Nucleus accumbens (tissue), 56 donors: ENCODE measurements at regions not wholly inside any gene's neighbourhood (a gene's known extent, or its start where the extent isn't known, plus 50 kb on each side); places are given as distances from the start of the nearest gene placed in this dataset.
"Not testable (repeated sequence)": the region's sequence is repeated elsewhere in the genome, so short reads cannot be mapped to it uniquely, and the experiment has no call there.

ENCODE experiments used
- DNase-seq, 56 donors: peaks; one replicate each; lab custom pipeline; 2025; lab: John Stamatoyannopoulos, UW

GRCh38 chr1:224791362-224791941 is 138.0 kb upstream of the DNAH14 start:
- no peak for DNase-seq

DNA sequence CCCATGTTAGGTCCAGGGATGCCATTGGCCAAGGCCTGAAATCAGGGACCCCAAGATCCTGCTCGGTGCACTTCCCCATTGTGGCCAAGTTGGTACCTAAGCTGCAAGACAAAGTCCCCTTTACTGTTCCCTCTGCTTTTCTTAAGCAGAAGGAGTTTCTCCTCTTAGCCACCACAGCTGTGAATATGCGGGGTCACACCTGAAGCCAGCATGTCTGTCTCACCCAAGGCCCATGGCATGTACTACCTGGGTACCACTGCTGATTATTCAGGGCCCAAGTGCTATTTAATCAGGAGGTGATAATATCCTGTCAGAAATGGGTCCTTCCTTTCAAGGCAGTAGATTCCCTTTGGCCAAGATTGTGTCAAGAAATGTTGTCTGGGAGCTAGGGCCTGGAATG is 133.9 kb upstream of the DNAH14 start:
- no peak for DNase-seq

GRCh38 chr1:224799083-224799482 is 130.4 kb upstream of the DNAH14 start:
- DNase-seq = no peak

GRCh38 chr1:224800486-224801119 is 128.9 kb upstream of the DNAH14 start:
- DNase-seq = no peak

DNA sequence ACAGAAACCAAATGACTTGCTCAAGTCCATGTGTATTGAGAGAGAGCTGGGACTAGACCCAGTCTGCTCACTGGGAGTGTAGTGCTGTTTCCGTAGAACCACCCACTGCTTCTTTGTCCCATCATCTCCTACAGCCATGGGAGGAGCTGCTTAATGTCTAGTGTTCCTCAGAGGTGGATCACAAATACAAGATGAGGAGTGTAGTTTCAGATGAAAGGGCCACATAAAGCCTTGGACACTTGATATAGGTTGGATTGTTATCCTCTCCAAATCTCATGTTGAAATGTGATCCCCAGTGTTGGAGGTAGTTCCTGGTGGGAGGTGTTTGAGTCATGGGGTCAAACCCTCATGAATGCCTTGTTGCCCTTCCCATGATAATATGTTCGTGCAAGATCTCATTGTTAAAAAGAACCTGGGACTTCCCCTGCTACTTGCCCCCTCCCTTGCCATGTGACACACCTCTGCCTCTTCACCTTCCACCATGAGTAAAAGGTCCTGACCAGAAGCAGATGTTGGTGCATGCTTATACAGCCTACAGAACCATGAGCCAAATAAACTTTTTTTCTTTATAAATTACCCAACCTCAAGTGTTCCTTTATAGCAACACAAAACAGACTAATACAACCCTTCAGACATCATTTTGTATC is 127.5 kb upstream of the DNAH14 start:
- DNase-seq = no peak

- no peak for DNase-seq
Observed at GRCh38 chr1:224802617-224803016, 126.9 kb upstream of the DNAH14 start.

- DNase-seq = no peak
Observed at GRCh38 chr1:224804220-224804619, 125.3 kb upstream of the DNAH14 start.

DNA sequence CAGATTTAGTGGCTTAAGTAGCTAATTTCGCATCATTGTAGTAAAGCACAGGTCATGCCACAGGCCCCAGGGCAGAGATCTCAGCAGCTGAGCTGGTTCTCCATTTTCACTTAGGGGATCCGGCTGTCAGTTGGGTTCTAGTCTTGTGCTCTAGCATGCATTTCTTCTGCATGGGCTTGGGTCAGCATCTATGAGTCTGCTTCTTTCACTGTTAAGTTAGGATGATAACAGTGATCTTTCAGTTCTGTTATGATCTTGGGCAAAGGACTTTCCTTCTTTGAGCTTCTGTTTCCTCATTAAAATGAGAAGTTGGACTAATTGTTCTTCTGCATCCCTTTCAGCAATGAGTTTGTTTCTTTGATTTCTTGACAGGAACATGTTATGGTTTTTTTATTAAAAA is 123.6 kb upstream of the DNAH14 start:
- no peak for DNase-seq

GRCh38 chr1:224809137-224809536 is 120.3 kb upstream of the DNAH14 start:
- no peak for DNase-seq

- no peak for DNase-seq
Observed at GRCh38 chr1:224809613-224810012, 119.9 kb upstream of the DNAH14 start.

- DNase-seq = no peak
Observed at GRCh38 chr1:224811564-224811963, 117.9 kb upstream of the DNAH14 start.

DNA sequence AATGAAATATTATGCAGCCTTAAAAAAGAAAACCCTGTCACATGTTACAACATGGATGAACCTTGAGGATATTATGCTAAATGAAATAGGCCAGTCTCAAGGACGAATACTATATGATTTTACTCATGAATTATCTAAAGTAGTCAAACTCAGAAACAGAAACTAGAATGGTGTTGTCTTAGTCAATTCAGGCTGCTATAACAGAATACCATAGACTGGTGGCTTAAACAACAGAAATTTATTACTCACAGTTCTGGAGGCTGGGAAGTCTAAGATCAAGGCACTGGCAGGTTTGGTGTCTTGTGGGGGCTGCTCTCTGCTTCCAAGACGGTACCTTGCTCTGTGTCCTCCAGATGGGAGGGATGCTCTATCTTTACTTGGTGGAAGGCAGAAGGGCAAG is 113.8 kb upstream of the DNAH14 start:
- DNase-seq = no peak

DNA sequence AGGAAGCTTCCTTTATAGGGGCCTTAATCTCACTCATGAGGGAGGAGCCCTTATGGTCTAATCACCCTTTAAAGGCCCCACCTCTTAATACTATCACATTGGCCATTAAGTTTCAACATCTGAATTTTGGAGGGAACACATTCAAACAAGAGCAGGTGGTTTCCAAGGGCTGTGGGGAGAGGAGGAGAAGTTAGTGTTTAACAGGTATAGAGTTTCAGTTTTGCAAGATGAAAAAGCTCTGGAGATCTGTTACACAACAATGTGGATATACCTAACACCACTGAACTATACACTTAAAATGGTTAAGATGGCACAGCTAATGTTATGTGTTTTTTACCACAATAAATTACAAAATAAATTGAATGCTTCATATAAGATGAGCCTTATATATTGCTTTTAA is 113.4 kb upstream of the DNAH14 start:
- no peak for DNase-seq

- no peak for DNase-seq
Observed at GRCh38 chr1:224817382-224817781, 112.1 kb upstream of the DNAH14 start.

GRCh38 chr1:224819861-224820260 is 109.6 kb upstream of the DNAH14 start:
- DNase-seq = no peak

GRCh38 chr1:224820341-224820740 is 109.1 kb upstream of the DNAH14 start:
- no peak for DNase-seq

- not testable (repeated sequence) for DNase-seq
Observed at GRCh38 chr1:224821751-224822150, 107.7 kb upstream of the DNAH14 start.

DNA sequence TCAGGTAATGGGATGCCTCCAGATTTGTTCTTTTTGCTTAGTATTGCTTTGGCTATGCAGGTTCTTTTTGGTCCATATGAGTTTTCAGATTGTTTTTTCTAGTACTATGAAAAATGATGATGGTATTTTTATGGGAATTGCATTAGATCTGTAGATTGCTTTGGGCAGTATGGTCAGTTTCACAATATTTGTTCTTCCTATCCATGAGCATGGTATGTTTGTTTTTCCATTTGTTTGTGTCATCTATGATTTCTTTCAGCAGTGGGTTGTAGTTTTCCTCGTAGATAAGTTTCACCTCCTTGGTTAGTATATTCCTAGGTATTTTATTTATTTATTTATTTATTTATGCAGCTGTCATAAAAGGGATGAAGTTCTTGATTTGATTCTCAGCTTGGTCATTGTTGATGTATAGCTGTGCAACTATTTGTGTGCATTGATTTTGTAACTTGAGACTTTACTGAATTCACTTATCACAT is 103.9 kb upstream of the DNAH14 start:
- DNase-seq = no peak

- DNase-seq = no peak
Observed at GRCh38 chr1:224828691-224829090, 100.8 kb upstream of the DNAH14 start.

DNA sequence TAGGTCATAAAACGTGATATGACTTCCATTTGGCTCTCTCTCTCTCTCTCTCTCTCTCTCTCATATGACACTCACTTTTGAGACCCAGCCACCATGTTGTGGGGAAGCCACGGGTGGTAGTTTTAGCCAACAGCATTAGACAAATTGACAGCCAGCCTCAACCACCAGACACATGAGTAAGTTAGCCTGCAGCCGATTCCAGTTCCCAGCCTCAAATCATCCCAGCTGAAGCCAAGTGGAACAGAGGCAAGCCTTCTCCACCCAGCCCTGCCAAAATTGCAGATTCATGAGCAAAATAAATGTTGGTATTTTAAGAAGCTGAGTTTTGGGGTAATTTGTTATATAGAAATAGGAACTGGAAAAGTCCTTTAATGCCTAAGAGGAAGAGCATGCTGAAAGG is 98.0 kb upstream of the DNAH14 start:
- no peak for DNase-seq

GRCh38 chr1:224839648-224840300 is 89.7 kb upstream of the DNAH14 start:
- DNase-seq = not testable (repeated sequence)

GRCh38 chr1:224841803-224842202 is 87.7 kb upstream of the DNAH14 start:
- DNase-seq = not testable (repeated sequence)
